Esophagus muscularis mucosa (tissue), 4 donors: ENCODE measurements at regions not wholly inside any gene's neighbourhood (a gene's known extent, or its start where the extent isn't known, plus 50 kb on each side); places are given as distances from the start of the nearest gene placed in this dataset.

ENCODE experiments used
- EP300 ChIP-seq: sonication (generic); formaldehyde crosslinking; IDR thresholded peaks from one replicate; pipeline ENCODE4 v1.6.1; 2017; ENCODE audit warnings: antibody characterized with exemption
- POLR2A ChIP-seq: fragments of 450-650 bp; IDR thresholded peaks from one replicate; pipeline ENCODE4 v1.6.1; 2017; ENCODE audit warnings: antibody characterized with exemption, moderate library complexity, mild to moderate bottlenecking, low read depth
- POLR2AphosphoS5 ChIP-seq, 2 donors: sonication (generic); formaldehyde crosslinking; IDR thresholded peaks; one replicate each; pipeline ENCODE4 v1.6.1; 2017; ENCODE audit warnings: antibody characterized with exemption in 2 of 2
- TF ChIP-seq, protein P1 (sequence below), 3 experiments: fragments of 200-600 bp in 2 of 3; fragments of 450-650 bp in 1 of 3; sonication (generic) in 2 of 3; IDR thresholded peaks; one replicate each; pipeline ENCODE4 v1.5.1; 2017 to 2019; ENCODE audit warnings: antibody characterized with exemption in 3 of 3, mild to moderate bottlenecking in 2 of 3, moderate library complexity in 1 of 3

DNA sequence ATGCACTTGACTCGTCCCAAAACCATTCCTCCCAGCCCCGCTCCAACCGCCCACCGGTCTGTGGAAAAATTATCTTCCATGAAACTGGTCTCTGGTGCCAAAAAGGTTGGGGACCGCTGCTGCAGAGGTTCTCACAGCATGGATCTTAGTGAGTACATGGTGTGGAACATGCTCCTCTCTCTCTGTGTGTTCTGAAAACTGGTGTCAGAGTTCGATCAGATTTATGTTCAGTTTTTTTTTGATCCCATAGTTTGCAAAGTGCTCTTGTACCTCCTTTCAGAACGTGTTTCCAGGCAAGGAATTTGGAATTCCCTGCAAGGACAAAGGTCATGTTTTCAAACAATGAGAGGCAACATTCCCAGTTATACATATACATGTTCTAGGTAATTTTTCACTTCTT is 61.2 kb upstream of the FAM171A1 start:
- TF ChIP-seq POLR2A (no peak), POLR2AphosphoS5 (IDR thresholded peaks at IDR 0.05) (no peak), EP300 (no peak)
- TF ChIP-seq, protein P1, sequence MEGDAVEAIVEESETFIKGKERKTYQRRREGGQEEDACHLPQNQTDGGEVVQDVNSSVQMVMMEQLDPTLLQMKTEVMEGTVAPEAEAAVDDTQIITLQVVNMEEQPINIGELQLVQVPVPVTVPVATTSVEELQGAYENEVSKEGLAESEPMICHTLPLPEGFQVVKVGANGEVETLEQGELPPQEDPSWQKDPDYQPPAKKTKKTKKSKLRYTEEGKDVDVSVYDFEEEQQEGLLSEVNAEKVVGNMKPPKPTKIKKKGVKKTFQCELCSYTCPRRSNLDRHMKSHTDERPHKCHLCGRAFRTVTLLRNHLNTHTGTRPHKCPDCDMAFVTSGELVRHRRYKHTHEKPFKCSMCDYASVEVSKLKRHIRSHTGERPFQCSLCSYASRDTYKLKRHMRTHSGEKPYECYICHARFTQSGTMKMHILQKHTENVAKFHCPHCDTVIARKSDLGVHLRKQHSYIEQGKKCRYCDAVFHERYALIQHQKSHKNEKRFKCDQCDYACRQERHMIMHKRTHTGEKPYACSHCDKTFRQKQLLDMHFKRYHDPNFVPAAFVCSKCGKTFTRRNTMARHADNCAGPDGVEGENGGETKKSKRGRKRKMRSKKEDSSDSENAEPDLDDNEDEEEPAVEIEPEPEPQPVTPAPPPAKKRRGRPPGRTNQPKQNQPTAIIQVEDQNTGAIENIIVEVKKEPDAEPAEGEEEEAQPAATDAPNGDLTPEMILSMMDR (IDR thresholded peaks at IDR 0.05) = no peak
